Hepatocyte (in vitro differentiated cells): ENCODE measurements at regions not wholly inside any gene's neighbourhood (a gene's known extent, or its start where the extent isn't known, plus 50 kb on each side); places are given as distances from the start of the nearest gene placed in this dataset.

Experiments
- CTCF ChIP-seq: fragments of 200-600 bp; sonication (generic); IDR thresholded peaks from 2 replicates; pipeline ENCODE4 v1.5.1; 2016; ENCODE audit warnings: antibody characterized with exemption, mild to moderate bottlenecking; ENCODE audit not compliant: poor library complexity
- EZH2 ChIP-seq: fragments of 200-600 bp; sonication (generic); IDR thresholded peaks from 2 replicates; pipeline ENCODE4 v1.6.1; 2016; ENCODE audit warnings: antibody characterized with exemption, mild to moderate bottlenecking, borderline replicate concordance
- EZH2phosphoT487 ChIP-seq: fragments of 200-600 bp; sonication (generic); IDR thresholded peaks from one replicate; pipeline ENCODE4 v1.6.1; 2018; ENCODE audit warnings: antibody characterized with exemption, mild to moderate bottlenecking, low read depth, moderate library complexity; ENCODE audit not compliant: unreplicated experiment, severe bottlenecking

GRCh38 chr17:73767696-73768095, 123.5 kb upstream of the SDK2 start:
- TF ChIP-seq CTCF, result no peak
- TF ChIP-seq EZH2phosphoT487, result no peak
- no peak for TF ChIP-seq EZH2
